CD4-positive, alpha-beta T cell (primary cell): ENCODE measurements at regions not wholly inside any gene's neighbourhood (a gene's known extent, or its start where the extent isn't known, plus 50 kb on each side); places are given as distances from the start of the nearest gene placed in this dataset.

Experiments used
- ATAC-seq: fragments of 200-7000 bp; cut with Tn5 transposase; one replicate; pipeline ENCODE4 v1.10.0; 2022; ENCODE audit warnings: mild to moderate bottlenecking; ENCODE audit not compliant: poor library complexity
- CTCF ChIA-PET: fragments of 350-600 bp; sonication (Branson Sonifier 250); formaldehyde crosslinking; loops from one replicate; lab custom pipeline; 2021; ENCODE audit warnings: antibody characterized with exemption, inconsistent platforms; lab: Charles Lee
- POLR2A ChIA-PET: fragments of 350-600 bp; sonication (Branson Sonifier 250); formaldehyde crosslinking; loops from one replicate; lab custom pipeline; 2021; ENCODE audit warnings: antibody characterized with exemption, inconsistent platforms; lab: Charles Lee
- DNase-seq, 14 experiments: peaks; one replicate each; pipeline ENCODE4 v3.0.0-alpha.2; 2013 to 2020; ENCODE audit warnings: mixed read lengths in 2 of 14
- H3K27ac ChIP-seq, 2 donors: one replicate each; pipeline versions ENCODE4 v1.5.1 to v1.7.0; 2013; ENCODE audit warnings: low read length in 2 of 2, low read depth in 1 of 2, mild to moderate bottlenecking in 1 of 2
- H3K27me3 ChIP-seq, 2 experiments: 1 replicate in 1 of 2; 2 replicates in 1 of 2; pipeline versions ENCODE4 v1.6.1 to v1.7.0; 2013; ENCODE audit warnings: low read length in 2 of 2, control low read depth in 1 of 2, mild to moderate bottlenecking in 1 of 2, moderate library complexity in 1 of 2; ENCODE audit not compliant: insufficient read depth in 2 of 2, control insufficient read depth in 1 of 2
- H3K36me3 ChIP-seq: one replicate; pipeline ENCODE4 v1.6.1; 2013; ENCODE audit warnings: low read length, control low read depth; ENCODE audit not compliant: insufficient read depth
- H3K4me1 ChIP-seq: one replicate; pipeline ENCODE4 v1.6.1; 2013; ENCODE audit warnings: low read length, control low read depth; ENCODE audit not compliant: insufficient read depth
- H3K4me3 ChIP-seq: one replicate; pipeline ENCODE4 v1.5.1; 2013; ENCODE audit warnings: mild to moderate bottlenecking, low read length, moderate library complexity
- H3K9me3 ChIP-seq, 2 experiments: 1 replicate in 1 of 2; 2 replicates in 1 of 2; pipeline versions ENCODE4 v1.6.1 to v1.7.0; 2013; ENCODE audit warnings: low read length in 2 of 2, mild to moderate bottlenecking in 2 of 2, control low read depth in 1 of 2, moderate library complexity in 1 of 2; ENCODE audit not compliant: control insufficient read depth in 1 of 2, insufficient read depth in 1 of 2
- H3K27ac Mint-ChIP-seq: one replicate; pipeline ENCODE4 v1.8.0; 2020; ENCODE audit warnings: mixed read lengths
- H3K27me3 Mint-ChIP-seq: one replicate; pipeline ENCODE4 v1.8.0; 2021; ENCODE audit warnings: mixed read lengths
- H3K36me3 Mint-ChIP-seq: one replicate; pipeline ENCODE4 v1.8.0; 2021; ENCODE audit warnings: low read depth, mixed read lengths
- H3K4me1 Mint-ChIP-seq: one replicate; pipeline ENCODE4 v1.8.0; 2021; ENCODE audit warnings: low read depth, mixed read lengths
- H3K4me3 Mint-ChIP-seq: one replicate; pipeline ENCODE4 v1.8.0; 2020; ENCODE audit warnings: mild to moderate bottlenecking, mixed read lengths
- H3K9me3 Mint-ChIP-seq: one replicate; pipeline ENCODE4 v1.8.0; 2020; ENCODE audit warnings: mixed read lengths
- CTCF ChIP-seq: fragments of 200-600 bp; IDR thresholded peaks from one replicate; pipeline ENCODE4 v1.8.0; 2022; ENCODE audit warnings: antibody characterized with exemption, mild to moderate bottlenecking
- intact Hi-C, 2 experiments: fragments of 100-400 bp; cut with DNase I in 1 of 2; cut with micrococcal nuclease in 1 of 2; formaldehyde crosslinking; loops; one replicate each; pipeline versions ENCODE4 v1.15.1 to v1.9.0; 2023 to 2025; cut with DNase I, micrococcal nuclease

DNA sequence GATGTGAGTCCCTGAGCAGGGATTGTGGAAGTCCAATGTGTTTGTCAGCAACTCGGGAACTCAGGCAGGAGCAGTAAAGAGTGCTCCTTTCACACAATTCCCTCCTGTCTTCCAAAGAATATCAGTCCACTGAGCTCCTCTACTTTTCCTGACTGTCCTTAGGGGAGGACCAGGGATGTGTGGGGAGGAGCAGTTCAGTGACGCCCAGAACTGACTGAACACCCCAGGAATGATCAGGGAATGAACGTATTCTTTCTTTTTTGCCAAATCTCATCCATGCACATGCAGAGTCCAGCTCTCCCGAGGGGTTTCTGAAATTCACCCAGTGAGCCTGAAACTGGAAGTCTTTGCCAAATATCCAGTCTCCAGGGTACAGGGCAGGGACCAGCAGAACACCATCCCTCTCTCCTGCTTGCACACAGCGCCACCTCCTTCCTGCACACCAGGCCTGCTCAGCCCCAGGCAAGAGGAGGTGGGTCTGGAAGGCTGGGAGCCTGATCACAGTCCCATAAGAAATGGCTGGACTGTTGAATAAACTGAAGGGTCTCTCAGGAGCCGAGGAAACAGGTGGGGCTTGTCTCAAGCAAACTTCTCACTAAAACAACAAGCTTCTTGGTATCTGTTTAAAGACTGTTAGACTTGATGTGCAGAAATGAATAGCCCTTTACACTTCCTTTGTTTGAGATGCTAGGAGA lies 294.7 kb downstream of the C7orf25 start:
- Histone ChIP-seq H3K4me1 (no peaks in the 10 kb centered on the region), H3K27ac (no peak overlapping the region), H3K4me3 (no peak overlapping the region), H3K36me3 (no peaks in the 10 kb centered on the region), H3K9me3 (peaks cover 0 to 7% of the 10 kb centered on the region in 2 experiments), H3K27me3 (no peaks in the 10 kb centered on the region)
- DNase-seq (no peak), ATAC-seq (no peak)
- Mint-ChIP-seq H3K27ac (no peak overlapping the region), H3K9me3 (no peaks in the 10 kb centered on the region), H3K27me3 (peaks cover 5% of the 10 kb centered on the region), H3K36me3 (no peaks in the 10 kb centered on the region), H3K4me3 (no peak overlapping the region), H3K4me1 (no peaks in the 10 kb centered on the region)
- ChIA-PET POLR2A (no interaction called here), CTCF (no interaction called here)
- intact Hi-C loops = no loop called here
- TF ChIP-seq CTCF = no peak

DNA sequence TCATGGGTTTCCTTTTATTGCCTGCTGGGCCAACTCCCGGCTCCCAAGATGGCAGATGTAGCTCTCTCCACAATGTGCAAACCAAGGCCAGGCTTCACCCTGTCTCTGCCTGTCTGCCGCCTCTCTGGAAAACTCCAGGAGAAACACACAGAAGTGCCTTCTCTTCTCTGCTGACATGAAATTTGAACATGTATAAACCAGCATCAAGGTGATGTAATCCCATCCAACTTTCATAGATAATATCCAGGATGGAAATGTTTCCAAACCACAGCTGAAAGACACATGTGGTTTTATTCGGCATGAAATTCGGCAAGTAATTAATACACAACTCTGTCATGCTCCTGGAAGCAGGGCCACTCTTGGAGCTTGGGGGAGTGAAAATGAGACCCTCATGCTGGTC lies 297.2 kb downstream of the C7orf25 start:
- no peak for ATAC-seq
- no peak for TF ChIP-seq CTCF
- H3K4me3 ChIP-seq = no peak overlapping the region
- peaks cover 0 to 7% of the 10 kb centered on the region in 2 experiments for H3K9me3 ChIP-seq
- H3K36me3 ChIP-seq = no peaks in the 10 kb centered on the region
- ChIA-PET CTCF (no interaction called here), POLR2A (no interaction called here)
- no peak overlapping the region for H3K27ac Mint-ChIP-seq
- H3K27me3 Mint-ChIP-seq = peaks cover 5% of the 10 kb centered on the region
- H3K27me3 ChIP-seq = no peaks in the 10 kb centered on the region
- H3K4me1 ChIP-seq = no peaks in the 10 kb centered on the region
- no peaks in the 10 kb centered on the region for H3K9me3 Mint-ChIP-seq
- no peak overlapping the region for H3K27ac ChIP-seq
- intact Hi-C loops = no loop called here
- DNase-seq = no peak
- no peak overlapping the region for H3K4me3 Mint-ChIP-seq
- H3K36me3 Mint-ChIP-seq = no peaks in the 10 kb centered on the region
- H3K4me1 Mint-ChIP-seq = no peaks in the 10 kb centered on the region

GRCh38 chr7:42611961-42612360 lies 299.9 kb downstream of the C7orf25 start:
- DNase-seq = peak in 1 of 14 experiments; percentile 13
- Histone ChIP-seq H3K36me3 (no peaks in the 10 kb centered on the region), H3K4me3 (no peak overlapping the region), H3K9me3 (peaks cover 0 to 4% of the 10 kb centered on the region in 2 experiments), H3K27ac (no peak overlapping the region), H3K4me1 (no peaks in the 10 kb centered on the region), H3K27me3 (no peaks in the 10 kb centered on the region)
- intact Hi-C loops = no loop called here
- Mint-ChIP-seq H3K27ac (no peak overlapping the region), H3K4me3 (no peak overlapping the region), H3K36me3 (no peaks in the 10 kb centered on the region), H3K4me1 (no peaks in the 10 kb centered on the region), H3K27me3 (peaks cover 8% of the 10 kb centered on the region), H3K9me3 (no peaks in the 10 kb centered on the region)
- no peak for TF ChIP-seq CTCF
- no peak for ATAC-seq
- CTCF ChIA-PET = no interaction called here
- POLR2A ChIA-PET = no interaction called here
